IgD-negative memory B cell (primary cell): ENCODE measurements at regions not wholly inside any gene's neighbourhood (a gene's known extent, or its start where the extent isn't known, plus 50 kb on each side); places are given as distances from the start of the nearest gene placed in this dataset.
"Not testable (repeated sequence)": the region's sequence is repeated elsewhere in the genome, so short reads cannot be mapped to it uniquely, and the experiment has no call there.

ENCODE experiments used
- H3K27ac Mint-ChIP-seq, 3 donors: one replicate each; pipeline ENCODE4 v1.8.0; 2020 to 2022; ENCODE audit warnings: mild to moderate bottlenecking in 3 of 3, mixed read lengths in 3 of 3, moderate library complexity in 1 of 3
- H3K27me3 Mint-ChIP-seq: one replicate; pipeline ENCODE4 v1.8.0; 2021; ENCODE audit warnings: mixed read lengths
- H3K36me3 Mint-ChIP-seq: one replicate; pipeline ENCODE4 v1.8.0; 2020; ENCODE audit warnings: mild to moderate bottlenecking, mixed read lengths
- H3K4me1 Mint-ChIP-seq, 3 donors: one replicate each; pipeline ENCODE4 v1.8.0; 2020 to 2022; ENCODE audit warnings: mixed read lengths in 3 of 3, mild to moderate bottlenecking in 1 of 3
- H3K4me3 Mint-ChIP-seq, 4 donors: one replicate each; pipeline ENCODE4 v1.8.0; 2020 to 2022; ENCODE audit warnings: mild to moderate bottlenecking in 4 of 4, mixed read lengths in 4 of 4, moderate library complexity in 3 of 4
- H3K9me3 Mint-ChIP-seq, 3 donors: one replicate each; pipeline ENCODE4 v1.8.0; 2020 to 2021; ENCODE audit warnings: mixed read lengths in 3 of 3, mild to moderate bottlenecking in 1 of 3

DNA sequence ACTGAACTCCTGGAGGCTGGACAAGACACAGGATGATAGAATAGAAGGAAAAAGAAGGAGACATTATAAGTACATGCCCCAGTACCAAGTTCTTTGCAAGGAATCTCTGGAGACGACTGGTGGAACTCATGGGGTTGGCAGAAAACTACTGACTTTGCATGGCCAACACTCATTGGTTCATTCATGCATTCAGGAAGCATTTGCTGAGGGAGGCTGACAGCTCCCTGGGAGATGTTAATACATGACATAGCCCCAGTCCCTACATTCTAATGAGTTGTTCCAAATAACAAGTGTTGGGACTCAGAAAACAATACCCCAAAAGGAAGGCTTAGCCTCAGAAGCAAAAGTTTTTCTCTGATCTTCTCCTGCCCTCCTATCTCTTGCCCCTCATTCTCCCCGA is 172.8 kb upstream of the IRF2BP2 start:
- Mint-ChIP-seq H3K4me1 (no peaks in the 10 kb centered on the region), H3K9me3 (no peaks in the 10 kb centered on the region), H3K36me3 (no peaks in the 10 kb centered on the region)

DNA sequence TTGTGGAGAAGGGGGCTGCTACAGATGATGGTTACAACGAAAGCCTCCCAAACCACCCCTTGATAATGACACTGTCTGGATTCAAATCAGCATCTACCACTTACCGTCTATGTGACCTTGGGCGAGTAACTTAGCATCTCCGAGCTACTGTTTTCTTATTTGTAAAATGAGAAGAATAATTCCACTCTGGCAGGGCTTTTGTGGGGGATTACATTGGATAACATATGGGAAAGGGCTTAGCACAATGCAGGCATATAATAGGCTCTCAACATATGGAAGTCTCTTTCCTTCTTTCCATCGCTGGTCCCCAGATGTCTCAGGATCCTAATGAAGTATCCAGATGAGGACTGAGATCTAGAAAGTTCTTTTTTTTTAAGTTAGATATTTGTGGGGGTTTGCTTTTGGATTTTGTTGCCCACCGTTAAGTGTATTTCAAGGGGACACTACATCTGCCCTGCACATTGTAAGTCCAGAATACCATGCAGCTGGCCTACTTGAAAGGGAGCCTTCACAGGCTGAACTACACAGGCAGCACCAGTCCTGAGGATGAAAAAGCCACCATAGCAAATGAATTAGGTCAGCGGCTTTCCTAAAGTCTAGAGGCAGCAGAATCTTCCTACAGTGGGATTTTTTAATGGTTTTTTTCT is 172.2 kb upstream of the IRF2BP2 start:
- H3K27ac Mint-ChIP-seq, result no peak overlapping the region
- H3K36me3 Mint-ChIP-seq, result no peaks in the 10 kb centered on the region
- H3K27me3 Mint-ChIP-seq, result no peaks in the 10 kb centered on the region
- no peak overlapping the region for H3K4me3 Mint-ChIP-seq
- H3K9me3 Mint-ChIP-seq, result no peaks in the 10 kb centered on the region
- no peaks in the 10 kb centered on the region for H3K4me1 Mint-ChIP-seq

More for the DNA sequence above, 172.8 kb upstream of the IRF2BP2 start:
- H3K27me3 Mint-ChIP-seq, result no peaks in the 10 kb centered on the region
- no peak overlapping the region for H3K27ac Mint-ChIP-seq
- no peak overlapping the region for H3K4me3 Mint-ChIP-seq

DNA sequence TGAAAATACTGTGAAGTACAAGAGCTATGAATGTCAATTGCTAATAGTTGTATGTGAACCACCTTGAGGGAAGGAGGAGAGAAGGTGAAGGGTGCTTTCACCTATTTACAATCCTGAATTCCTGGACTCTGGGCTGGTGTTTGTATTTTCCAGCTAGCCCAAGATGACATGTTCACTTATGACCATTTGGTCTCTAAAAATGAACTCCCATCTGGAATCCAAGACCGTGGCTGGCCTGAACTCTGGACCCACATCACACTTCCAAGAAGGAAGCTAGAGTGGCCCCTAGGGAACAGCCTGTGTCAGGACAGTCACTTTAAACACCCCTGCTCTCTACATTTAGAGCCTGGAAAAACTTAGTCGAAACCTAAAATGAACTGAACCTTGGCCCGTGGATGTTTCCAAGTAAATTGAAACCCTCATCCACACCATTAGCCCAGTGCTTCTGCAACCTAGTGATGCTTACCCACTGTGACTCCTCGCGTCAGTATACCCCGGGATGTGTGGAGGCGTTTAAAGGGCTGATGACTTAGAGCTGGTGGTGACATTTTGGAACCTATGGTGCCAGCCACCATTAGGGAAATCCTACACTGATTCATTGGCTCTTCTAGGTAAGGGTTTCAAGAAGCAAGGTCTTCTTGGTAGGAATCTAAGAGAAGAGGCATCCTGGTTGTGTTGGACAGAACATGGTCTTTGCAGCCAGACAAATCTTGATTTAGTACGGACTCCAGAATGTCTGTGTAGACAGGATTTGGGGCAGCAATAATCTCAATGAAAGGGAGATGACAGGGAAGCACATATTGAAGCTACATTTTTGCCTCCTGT is 171.5 kb upstream of the IRF2BP2 start:
- H3K9me3 Mint-ChIP-seq, result no peaks in the 10 kb centered on the region
- H3K4me3 Mint-ChIP-seq, result no peak overlapping the region
- no peaks in the 10 kb centered on the region for H3K27me3 Mint-ChIP-seq
- no peak overlapping the region for H3K27ac Mint-ChIP-seq
- H3K36me3 Mint-ChIP-seq, result no peaks in the 10 kb centered on the region
- no peaks in the 10 kb centered on the region for H3K4me1 Mint-ChIP-seq

DNA sequence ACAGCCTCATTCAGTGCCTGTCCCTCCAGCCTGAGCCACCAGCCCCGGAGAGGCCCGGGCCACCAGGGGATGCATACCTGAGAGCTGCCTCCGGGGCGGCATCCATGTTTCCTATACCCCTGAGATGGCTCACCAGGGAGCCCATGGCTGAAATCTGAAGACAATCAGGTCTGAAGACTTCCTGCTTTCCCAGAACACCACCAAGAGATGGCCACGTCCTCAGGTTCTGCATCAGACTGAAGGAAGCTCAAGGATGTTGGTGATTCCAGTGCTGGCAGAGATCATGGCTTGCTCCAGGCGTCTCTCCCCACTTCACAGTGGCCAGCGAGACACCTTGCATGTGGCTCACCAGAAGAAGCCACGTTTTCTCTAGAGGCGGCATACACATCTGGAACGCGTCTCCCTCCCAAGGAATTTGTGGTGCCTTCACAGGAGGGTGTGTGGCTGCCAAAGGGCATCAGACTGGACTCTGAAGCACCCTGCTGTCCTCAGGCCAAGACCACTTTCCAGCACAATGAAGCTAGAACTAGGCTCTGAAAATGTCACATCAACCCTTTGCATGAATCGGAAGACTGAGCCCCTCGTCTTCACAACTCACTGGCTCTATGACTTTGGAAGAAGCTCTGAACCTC is 170.7 kb upstream of the IRF2BP2 start:
- Mint-ChIP-seq H3K4me1 (no peaks in the 10 kb centered on the region), H3K36me3 (no peaks in the 10 kb centered on the region), H3K9me3 (no peaks in the 10 kb centered on the region), H3K4me3 (no peak overlapping the region), H3K27me3 (no peaks in the 10 kb centered on the region), H3K27ac (no peak overlapping the region)

DNA sequence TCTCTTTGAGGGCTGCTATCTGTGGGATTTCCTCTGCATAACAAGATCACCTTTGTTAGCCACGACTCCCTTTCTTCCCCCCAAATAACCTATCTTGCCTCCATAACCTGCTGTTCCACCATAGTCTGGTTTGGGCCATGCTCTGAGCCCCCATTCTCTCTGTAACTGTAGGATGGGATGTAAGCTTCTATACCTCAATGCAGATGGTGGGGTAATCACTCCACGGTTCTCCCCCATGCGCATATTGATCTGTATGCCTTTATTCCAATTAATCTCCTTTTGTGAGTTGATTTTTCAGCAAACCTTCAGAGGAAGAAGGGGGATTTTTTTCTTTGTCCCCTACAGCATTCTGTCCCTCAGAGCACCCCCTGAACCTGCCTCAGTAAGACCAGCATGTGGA is 170.1 kb upstream of the IRF2BP2 start:
- Mint-ChIP-seq H3K27ac (no peak overlapping the region), H3K4me3 (no peak overlapping the region), H3K36me3 (no peaks in the 10 kb centered on the region), H3K4me1 (no peaks in the 10 kb centered on the region), H3K27me3 (no peaks in the 10 kb centered on the region), H3K9me3 (no peaks in the 10 kb centered on the region)

DNA sequence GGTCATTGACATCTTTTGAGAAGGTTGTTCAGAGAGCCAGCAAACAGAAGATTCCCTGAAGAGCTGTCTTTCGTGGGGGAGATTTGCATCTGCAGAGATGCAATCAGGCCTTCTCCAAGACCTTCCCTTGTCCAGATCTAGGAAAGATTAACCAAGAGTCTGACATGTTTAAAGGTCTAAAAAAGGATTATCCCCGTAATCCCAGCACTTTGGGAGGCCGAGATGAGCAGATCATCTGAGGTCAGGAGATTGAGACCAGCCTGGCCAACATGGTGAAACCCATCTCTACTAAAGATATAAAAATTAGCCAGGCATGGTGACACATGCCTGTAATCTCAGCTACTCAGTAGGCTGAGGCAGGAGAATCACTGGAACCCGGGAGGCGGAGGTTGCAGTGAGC is 169.6 kb upstream of the IRF2BP2 start:
- not testable (repeated sequence) for H3K27ac Mint-ChIP-seq, H3K27me3 Mint-ChIP-seq, H3K9me3 Mint-ChIP-seq, H3K4me1 Mint-ChIP-seq, H3K36me3 Mint-ChIP-seq, H3K4me3 Mint-ChIP-seq

DNA sequence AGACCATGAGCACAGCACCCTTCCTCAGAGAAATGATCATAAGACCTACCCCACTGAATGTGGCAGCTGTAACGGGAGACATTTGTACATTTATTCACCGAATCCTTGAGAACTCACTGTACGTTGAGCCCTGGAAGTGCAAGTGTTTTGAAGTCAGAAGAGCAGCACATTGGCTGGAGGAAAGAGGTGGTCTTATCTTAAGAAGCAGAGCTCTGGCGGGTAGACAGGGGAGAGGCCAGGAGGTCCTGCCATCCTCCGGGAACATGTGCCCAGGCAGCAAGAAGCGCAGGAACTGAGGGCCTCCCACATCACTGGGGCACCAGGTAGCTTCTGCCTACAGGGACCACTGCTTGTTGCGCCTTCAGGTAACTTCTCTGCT is 169.2 kb upstream of the IRF2BP2 start:
- Mint-ChIP-seq H3K4me3 (no peak overlapping the region), H3K36me3 (no peaks in the 10 kb centered on the region), H3K27me3 (no peaks in the 10 kb centered on the region), H3K27ac (no peak overlapping the region), H3K9me3 (no peaks in the 10 kb centered on the region), H3K4me1 (no peaks in the 10 kb centered on the region)

DNA sequence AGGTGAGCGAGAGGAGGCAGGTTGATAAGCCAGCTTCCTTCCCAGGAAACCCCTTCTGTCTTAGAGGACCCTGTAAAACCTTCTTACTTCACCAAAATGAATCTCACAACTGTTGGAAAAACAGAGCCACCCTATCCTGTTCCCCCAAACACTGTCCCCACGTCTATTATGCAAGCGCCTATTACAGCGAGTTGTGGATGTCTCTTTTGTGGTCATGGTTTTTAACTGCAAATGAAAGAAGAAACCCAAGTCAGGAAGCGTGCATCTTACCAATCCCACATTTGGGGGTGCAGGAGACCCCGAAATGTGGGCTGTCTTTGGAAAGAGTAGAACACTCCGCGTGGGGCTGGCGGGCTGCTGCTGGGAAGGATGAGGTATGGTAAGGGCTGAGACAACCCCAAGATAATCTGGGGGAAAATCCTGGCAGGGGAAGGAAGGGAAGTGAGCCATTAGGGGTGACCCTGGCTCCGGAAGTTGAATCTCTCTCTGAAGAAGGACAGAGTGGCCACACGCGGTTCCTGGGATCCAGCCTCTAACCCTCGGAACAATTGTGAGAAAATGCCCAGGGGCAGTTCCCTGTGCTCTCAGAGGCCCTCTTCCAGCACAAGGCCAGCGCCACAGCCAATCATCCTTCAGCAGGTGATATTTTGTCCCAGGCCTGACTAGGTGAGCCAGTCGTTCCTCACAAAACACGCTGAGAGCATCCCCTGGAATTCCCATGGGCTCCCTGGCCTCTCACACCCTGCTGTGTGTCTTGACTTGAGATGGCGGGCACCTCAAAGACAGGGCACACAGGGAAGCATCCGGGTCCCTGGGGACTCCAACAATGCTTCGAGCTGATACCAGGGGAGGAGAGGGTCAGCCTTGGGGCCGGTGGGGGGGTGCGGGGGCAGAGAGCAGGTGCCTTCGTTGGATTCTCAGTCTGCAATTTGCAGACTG is 168.5 kb upstream of the IRF2BP2 start:
- Mint-ChIP-seq H3K27me3 (no peaks in the 10 kb centered on the region), H3K27ac (no peak overlapping the region), H3K4me1 (no peaks in the 10 kb centered on the region), H3K4me3 (no peak overlapping the region), H3K9me3 (no peaks in the 10 kb centered on the region), H3K36me3 (no peaks in the 10 kb centered on the region)

DNA sequence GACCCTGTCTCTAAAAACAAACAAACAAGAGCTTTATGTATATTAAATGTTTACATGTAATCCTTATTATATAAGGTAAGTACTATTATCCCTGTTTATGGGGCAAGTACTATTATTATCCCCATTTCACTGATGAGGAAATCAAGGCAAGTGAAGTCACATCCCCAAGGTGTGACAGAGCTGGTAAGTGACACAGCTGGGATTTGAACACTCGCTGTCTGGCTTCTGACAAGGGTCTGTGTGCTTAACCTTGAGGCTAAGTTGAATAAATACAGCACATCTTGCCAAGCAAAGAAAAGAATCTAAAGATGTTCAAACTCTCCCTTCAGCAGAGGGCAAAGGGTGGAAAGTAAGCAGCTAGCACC is 167.9 kb upstream of the IRF2BP2 start:
- H3K27ac Mint-ChIP-seq, result no peak overlapping the region
- no peaks in the 10 kb centered on the region for H3K9me3 Mint-ChIP-seq
- peaks cover 1% of the 10 kb centered on the region for H3K36me3 Mint-ChIP-seq
- H3K27me3 Mint-ChIP-seq, result no peaks in the 10 kb centered on the region
- peaks cover 1 to 3% (median 1%) of the 10 kb centered on the region in 3 donors for H3K4me1 Mint-ChIP-seq
- no peak overlapping the region for H3K4me3 Mint-ChIP-seq

DNA sequence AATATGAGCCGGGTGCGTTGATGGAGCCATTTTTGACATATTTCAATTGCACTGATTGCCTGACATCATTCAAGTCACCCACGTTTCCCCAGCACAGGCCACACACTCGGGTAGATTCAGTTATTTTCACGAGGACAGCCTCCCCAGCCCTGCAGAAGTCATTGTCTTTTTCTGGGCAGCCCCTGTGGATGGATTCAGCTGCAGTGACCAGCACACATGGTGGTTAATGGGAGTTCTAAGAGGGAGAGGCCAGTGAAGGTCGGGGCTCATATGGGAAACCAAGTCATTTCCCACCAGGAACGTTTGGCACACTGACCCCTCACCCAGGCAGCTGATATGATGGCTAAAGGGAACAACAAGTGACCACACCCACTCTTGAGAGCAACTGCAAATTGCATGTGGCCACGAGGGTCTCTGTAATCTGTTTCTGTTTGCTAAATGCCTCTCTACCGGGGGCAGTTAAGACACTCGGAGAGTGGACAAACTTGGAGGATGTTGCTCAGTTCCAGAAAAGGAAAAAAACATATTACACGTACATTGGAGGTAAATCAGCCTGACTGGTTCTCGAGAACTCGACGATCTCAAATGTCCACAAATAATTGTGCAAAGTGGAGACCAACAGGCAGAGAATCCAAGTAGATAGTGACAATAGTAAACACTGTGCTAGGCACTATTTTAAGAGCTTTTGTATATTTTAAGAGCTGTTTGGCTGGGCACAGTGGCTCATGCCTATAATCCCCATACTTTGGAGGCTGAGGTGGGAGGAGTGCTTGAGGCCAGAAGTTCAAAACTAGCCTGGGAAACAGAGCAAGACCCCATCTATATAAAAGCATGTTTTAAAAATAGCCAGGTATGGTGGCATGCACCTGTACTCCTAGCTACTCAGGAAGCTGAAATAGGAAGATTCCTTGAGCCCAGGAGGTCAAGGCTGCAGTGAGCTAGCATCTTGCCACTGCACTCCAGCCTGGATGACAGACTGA is 167.2 kb upstream of the IRF2BP2 start:
- H3K4me3 Mint-ChIP-seq, result no peak overlapping the region
- peaks cover 2% of the 10 kb centered on the region for H3K36me3 Mint-ChIP-seq
- no peaks in the 10 kb centered on the region for H3K27me3 Mint-ChIP-seq
- peaks cover 6 to 10% (median 6%) of the 10 kb centered on the region in 3 donors for H3K4me1 Mint-ChIP-seq
- H3K9me3 Mint-ChIP-seq, result no peaks in the 10 kb centered on the region
- H3K27ac Mint-ChIP-seq, result no peak overlapping the region

DNA sequence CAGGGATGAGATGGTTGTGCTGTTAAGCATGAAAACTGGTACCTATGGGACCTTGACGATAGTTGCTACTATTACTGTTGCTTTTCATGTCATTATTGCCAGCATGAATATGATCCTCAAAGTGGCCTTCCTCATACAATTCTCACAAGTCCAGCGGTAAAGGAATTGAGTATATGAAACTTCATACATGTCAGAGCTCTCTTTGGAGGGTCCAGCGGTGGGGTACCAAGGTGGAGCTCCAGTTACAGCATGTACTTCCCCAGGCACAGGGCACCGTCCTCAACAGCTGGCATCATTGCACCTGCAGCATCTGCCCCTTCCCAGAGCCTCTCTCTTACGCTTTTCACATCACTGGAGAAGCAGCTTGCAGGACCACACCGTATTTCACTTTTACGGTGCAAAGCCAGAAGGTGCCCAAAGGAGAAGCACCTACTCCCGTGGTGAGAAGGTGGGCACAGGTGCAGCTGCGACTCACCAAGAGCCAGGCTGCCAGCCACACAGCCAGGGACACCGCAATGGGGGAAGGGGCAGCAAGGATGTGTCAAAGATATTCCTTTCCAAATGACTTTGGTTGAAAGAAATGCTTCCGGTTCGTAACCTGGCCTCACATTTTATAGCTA is 166.4 kb upstream of the IRF2BP2 start:
- Mint-ChIP-seq H3K4me1 (peaks cover 13 to 17% (median 14%) of the 10 kb centered on the region in 3 donors), H3K36me3 (peaks cover 2% of the 10 kb centered on the region), H3K27me3 (no peaks in the 10 kb centered on the region), H3K9me3 (no peaks in the 10 kb centered on the region), H3K4me3 (no peak overlapping the region), H3K27ac (no peak overlapping the region)

DNA sequence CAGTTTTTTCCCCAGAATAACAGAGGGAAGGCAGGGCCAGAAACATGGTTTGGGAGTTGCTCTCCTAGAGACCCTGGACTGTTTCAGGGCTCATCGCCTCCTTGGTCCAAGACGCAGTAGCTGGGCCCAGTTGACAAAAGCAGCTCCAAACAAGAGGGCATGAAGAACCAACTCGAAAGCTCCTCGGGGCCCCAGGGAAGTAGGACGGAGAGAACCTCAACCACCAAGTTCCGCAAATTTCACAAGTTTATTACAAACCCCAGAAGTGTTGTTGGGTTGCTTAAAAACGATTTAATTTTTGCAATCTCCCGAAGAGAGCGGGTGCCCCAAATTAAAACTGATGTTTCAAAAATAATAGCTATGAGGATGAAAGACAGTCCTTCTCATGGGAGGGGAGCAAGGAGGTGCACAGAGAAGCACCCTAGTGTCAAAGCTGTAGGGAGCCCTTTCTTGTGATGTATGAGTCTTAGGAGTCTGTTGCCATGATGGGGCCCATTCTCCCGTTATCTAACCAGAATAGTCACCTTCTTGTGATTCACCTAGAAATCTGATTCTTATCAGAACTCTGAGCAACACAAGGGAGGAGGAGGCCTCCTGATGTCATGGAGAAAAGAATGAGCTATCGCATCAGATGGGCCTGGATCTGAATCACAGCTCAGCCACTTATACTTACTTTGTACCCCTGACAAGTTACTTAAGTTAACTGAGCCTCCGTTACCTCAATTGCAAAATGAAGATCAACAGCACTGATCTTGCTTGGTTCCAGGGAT is 165.7 kb upstream of the IRF2BP2 start:
- Mint-ChIP-seq H3K4me3 (no peak overlapping the region), H3K4me1 (peaks cover 15 to 24% (median 15%) of the 10 kb centered on the region in 3 donors), H3K27me3 (no peaks in the 10 kb centered on the region), H3K27ac (no peak overlapping the region), H3K36me3 (peaks cover 2% of the 10 kb centered on the region), H3K9me3 (no peaks in the 10 kb centered on the region)

DNA sequence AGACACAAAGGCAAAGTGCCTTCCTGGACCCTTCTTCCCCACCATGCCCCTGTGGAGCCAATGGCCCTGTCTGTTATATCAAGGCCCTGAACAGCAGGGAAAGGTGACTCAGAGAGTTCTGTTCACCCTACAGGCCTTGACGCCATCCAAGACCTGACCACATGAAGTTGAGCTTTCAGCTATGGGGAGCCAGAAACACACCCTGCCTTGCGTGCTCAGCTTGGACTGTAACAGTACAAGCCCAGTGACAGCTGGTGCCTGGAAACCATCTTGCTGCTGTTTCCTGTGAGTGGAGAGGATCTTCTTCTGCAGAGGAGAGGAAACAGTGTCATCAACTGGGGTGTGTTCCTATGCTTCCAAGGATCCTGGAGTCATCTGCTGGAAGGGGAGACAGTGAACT is 165.0 kb upstream of the IRF2BP2 start:
- H3K27me3 Mint-ChIP-seq, result no peaks in the 10 kb centered on the region
- H3K4me1 Mint-ChIP-seq, result peaks cover 15 to 24% (median 15%) of the 10 kb centered on the region in 3 donors
- peaks cover 2% of the 10 kb centered on the region for H3K36me3 Mint-ChIP-seq
- no peak overlapping the region for H3K27ac Mint-ChIP-seq
- H3K9me3 Mint-ChIP-seq, result no peaks in the 10 kb centered on the region
- H3K4me3 Mint-ChIP-seq, result peak overlapping the region in 1 of 4 donors; percentile 37
